ENCODE measurements at regions not wholly inside any gene's neighbourhood (a gene's known extent, or its start where the extent isn't known, plus 50 kb on each side); places are given as distances from the start of the nearest gene placed in this dataset.

- DNase-seq: no peak
Observed at GRCh38 chr21:18191139-18191538, 53.5 kb upstream of the CHODL start.

GRCh38 chr21:18178509-18178908 is 66.1 kb upstream of the CHODL start:
- no peak for DNase-seq

GRCh38 chr21:18174370-18174769 is 70.3 kb upstream of the CHODL start:
- DNase-seq: no peak

GRCh38 chr21:18170829-18171228 is 73.8 kb upstream of the CHODL start:
- DNase-seq: no peak

GRCh38 chr21:18170221-18170620 is 74.4 kb upstream of the CHODL start:
- no peak for DNase-seq

GRCh38 chr21:18168108-18168507 is 76.5 kb upstream of the CHODL start:
- DNase-seq: no peak

- no peak for DNase-seq
Observed at GRCh38 chr21:18164933-18165332, 79.7 kb upstream of the CHODL start.

GRCh38 chr21:18164483-18164882 is 80.2 kb upstream of the CHODL start:
- DNase-seq: no peak

- no peak for DNase-seq
Observed at GRCh38 chr21:18163956-18164355, 80.7 kb upstream of the CHODL start.

GRCh38 chr21:18161841-18162240 is 82.8 kb upstream of the CHODL start:
- no peak for DNase-seq

- no peak for DNase-seq
Observed at GRCh38 chr21:18157406-18157805, 87.2 kb upstream of the CHODL start.

- DNase-seq: no peak
Observed at GRCh38 chr21:18155508-18156193, 89.0 kb upstream of the CHODL start.

GRCh38 chr21:18153063-18153462 is 91.6 kb upstream of the CHODL start:
- peak; percentile 44 for DNase-seq

GRCh38 chr21:18152371-18152770 is 92.3 kb upstream of the CHODL start:
- no peak for DNase-seq

GRCh38 chr21:18151046-18151445 is 93.6 kb upstream of the CHODL start:
- no peak for DNase-seq

GRCh38 chr21:18148401-18148800 is 96.2 kb upstream of the CHODL start:
- DNase-seq: no peak

- no peak for DNase-seq
Observed at GRCh38 chr21:18147678-18148077, 97.0 kb upstream of the CHODL start.

- DNase-seq: no peak
Observed at GRCh38 chr21:18146820-18147219, 97.8 kb upstream of the CHODL start.

GRCh38 chr21:18144339-18144738 is 100.3 kb upstream of the CHODL start:
- no peak for DNase-seq

GRCh38 chr21:18142655-18143054 is 102.0 kb upstream of the CHODL start:
- no peak for DNase-seq

- DNase-seq: no peak
Observed at GRCh38 chr21:18138507-18138906, 106.1 kb upstream of the CHODL start.

GRCh38 chr21:18129526-18129925 is 115.1 kb upstream of the CHODL start:
- DNase-seq: no peak

- no peak for DNase-seq
Observed at GRCh38 chr21:18118566-18118965, 126.1 kb upstream of the CHODL start.

- DNase-seq: no peak
Observed at GRCh38 chr21:18117176-18117575, 127.5 kb upstream of the CHODL start.

- DNase-seq: no peak
Observed at GRCh38 chr21:18114810-18115209, 129.8 kb upstream of the CHODL start.
